Lower lobe of right lung (tissue), 2 donors: ENCODE measurements at regions not wholly inside any gene's neighbourhood (a gene's known extent, or its start where the extent isn't known, plus 50 kb on each side); places are given as distances from the start of the nearest gene placed in this dataset.

Experiments used
- ATAC-seq, 2 donors: fragments of 200-7000 bp; cut with Tn5 transposase; one replicate each; pipeline ENCODE4 v1.9.1; 2020 to 2022; ENCODE audit warnings: mild to moderate bottlenecking in 2 of 2, moderate library complexity in 2 of 2
- DNase-seq: peaks from one replicate; pipeline ENCODE4 v3.0.0-alpha.2; 2020
- H3K27ac ChIP-seq: fragments of 200-600 bp; one replicate; pipeline ENCODE4 v1.8.0; 2022
- H3K27me3 ChIP-seq: fragments of 200-600 bp; one replicate; pipeline ENCODE4 v1.8.0; 2022; ENCODE audit warnings: low read depth
- H3K36me3 ChIP-seq: fragments of 200-600 bp; one replicate; pipeline ENCODE4 v1.8.0; 2022; ENCODE audit warnings: mild to moderate bottlenecking
- H3K4me1 ChIP-seq: fragments of 200-600 bp; one replicate; pipeline ENCODE4 v1.8.0; 2022
- H3K4me3 ChIP-seq: fragments of 200-600 bp; one replicate; pipeline ENCODE4 v1.8.0; 2022; ENCODE audit warnings: mild to moderate bottlenecking
- H3K9me3 ChIP-seq: fragments of 200-600 bp; one replicate; pipeline ENCODE4 v1.8.0; 2022
- CTCF ChIP-seq: fragments of 200-600 bp; IDR thresholded peaks from one replicate; pipeline ENCODE4 v1.8.0; 2022; ENCODE audit warnings: antibody characterized with exemption, mild to moderate bottlenecking
- intact Hi-C: fragments of 100-400 bp; cut with DNase I; formaldehyde crosslinking; loops from one replicate; pipeline ENCODE4 v1.11.0; 2022
- donor health status: DM: no; HTN: yes; CAD: no; lungs with severe emphysema.

DNA sequence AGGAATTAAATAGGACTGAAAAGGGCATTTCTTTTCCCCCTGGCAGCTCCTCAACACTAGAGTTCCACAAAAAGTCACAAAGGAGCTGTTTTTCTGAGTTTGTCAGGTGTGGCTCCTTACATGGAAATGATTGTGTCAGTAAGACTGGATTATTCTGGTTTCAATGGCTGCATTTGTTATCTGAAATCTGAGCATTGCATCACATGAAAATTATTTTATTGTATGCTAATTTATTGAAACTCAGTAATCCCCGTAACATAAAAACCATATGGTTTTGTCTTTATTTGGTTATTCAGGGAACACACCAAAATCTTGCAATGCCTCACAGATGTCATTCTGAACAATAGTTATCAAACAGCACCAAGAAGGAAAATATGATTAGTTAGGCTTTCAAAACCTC is 439.7 kb upstream of the TNP1 start:
- Histone ChIP-seq H3K4me3 (no peak overlapping the region), H3K4me1 (no peaks in the 10 kb centered on the region), H3K27ac (no peak overlapping the region), H3K27me3 (no peaks in the 10 kb centered on the region), H3K9me3 (peaks cover 3% of the 10 kb centered on the region), H3K36me3 (no peaks in the 10 kb centered on the region)
- intact Hi-C loops, result no loop called here
- DNase-seq (no peak), ATAC-seq (no peak)
- no peak for TF ChIP-seq CTCF

- Histone ChIP-seq H3K27me3 (no peaks in the 10 kb centered on the region), H3K4me3 (no peak overlapping the region), H3K9me3 (peaks cover 3% of the 10 kb centered on the region), H3K36me3 (no peaks in the 10 kb centered on the region), H3K27ac (no peak overlapping the region), H3K4me1 (no peaks in the 10 kb centered on the region)
- ATAC-seq, result no peak
- no peak for TF ChIP-seq CTCF
- intact Hi-C loops, result no loop called here
- DNase-seq, result no peak
Observed at GRCh38 chr2:217297096-217297495, 437.2 kb upstream of the TNP1 start.

DNA sequence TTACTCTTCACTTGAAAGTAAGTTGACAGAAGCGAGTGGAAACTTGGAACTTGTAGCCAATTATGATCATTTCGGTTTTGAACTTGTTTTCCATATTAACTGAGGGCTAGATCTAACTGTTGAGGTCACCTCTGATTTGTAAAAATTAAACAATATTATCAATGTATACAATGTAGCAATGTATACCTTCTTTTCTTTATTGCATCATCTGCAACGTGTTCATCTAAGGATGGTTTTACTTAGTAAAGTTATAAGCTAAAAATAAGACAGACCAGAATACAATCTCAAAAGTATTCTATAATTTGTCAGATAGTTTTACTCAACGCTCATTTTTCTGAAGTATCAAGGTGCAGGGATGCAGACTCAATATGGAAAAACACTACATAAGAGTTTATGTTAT is 435.0 kb upstream of the TNP1 start:
- DNase-seq, result no peak
- ATAC-seq, result no peak
- Histone ChIP-seq H3K27me3 (no peaks in the 10 kb centered on the region), H3K4me3 (no peak overlapping the region), H3K4me1 (no peaks in the 10 kb centered on the region), H3K36me3 (no peaks in the 10 kb centered on the region), H3K27ac (no peak overlapping the region), H3K9me3 (peaks cover 3% of the 10 kb centered on the region)
- intact Hi-C loops, result no loop called here
- TF ChIP-seq CTCF, result no peak

- Histone ChIP-seq H3K27ac (no peak overlapping the region), H3K4me3 (no peak overlapping the region), H3K9me3 (peaks cover 3% of the 10 kb centered on the region), H3K4me1 (no peaks in the 10 kb centered on the region), H3K36me3 (no peaks in the 10 kb centered on the region), H3K27me3 (no peaks in the 10 kb centered on the region)
- TF ChIP-seq CTCF, result no peak
- no peak for DNase-seq
- intact Hi-C loops, result no loop called here
- no peak for ATAC-seq
Observed at GRCh38 chr2:217294211-217294610, 434.3 kb upstream of the TNP1 start.

- no peak for TF ChIP-seq CTCF
- Histone ChIP-seq H3K4me3 (no peak overlapping the region), H3K4me1 (no peaks in the 10 kb centered on the region), H3K27ac (no peak overlapping the region), H3K27me3 (no peaks in the 10 kb centered on the region), H3K36me3 (no peaks in the 10 kb centered on the region), H3K9me3 (peaks cover 3% of the 10 kb centered on the region)
- ATAC-seq, result no peak
- no peak for DNase-seq
- intact Hi-C loops, result no loop called here
Observed at GRCh38 chr2:217293607-217294006, 433.7 kb upstream of the TNP1 start.

DNA sequence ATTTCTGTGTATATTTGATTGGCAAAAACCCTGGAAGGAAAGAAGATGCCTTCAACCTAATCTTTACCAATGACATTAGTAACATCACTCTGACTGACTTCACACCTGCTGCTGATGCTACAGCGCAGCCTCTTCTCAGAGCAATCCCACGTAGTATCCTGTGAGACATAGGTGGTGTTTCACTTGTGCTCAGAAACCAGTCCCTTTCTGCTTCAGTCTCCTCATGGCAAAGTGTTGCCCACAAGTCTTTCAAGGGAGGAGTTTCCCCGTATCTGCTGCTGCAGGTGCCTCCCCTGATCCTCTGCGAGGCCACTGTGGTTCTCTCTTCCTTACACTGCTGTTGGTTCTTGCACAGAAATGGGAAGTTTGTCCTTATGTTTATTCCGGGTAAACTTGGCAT is 433.2 kb upstream of the TNP1 start:
- H3K27ac ChIP-seq, result no peak overlapping the region
- no peaks in the 10 kb centered on the region for H3K36me3 ChIP-seq
- DNase-seq (no peak), ATAC-seq (no peak)
- no peak for TF ChIP-seq CTCF
- H3K27me3 ChIP-seq, result no peaks in the 10 kb centered on the region
- intact Hi-C loops, result no loop called here
- H3K9me3 ChIP-seq, result peaks cover 3% of the 10 kb centered on the region
- H3K4me1 ChIP-seq, result no peaks in the 10 kb centered on the region
- no peak overlapping the region for H3K4me3 ChIP-seq
